CD4-positive, alpha-beta T cell treated with Interleukin-4 for 1 hour (primary cell): ENCODE measurements at regions not wholly inside any gene's neighbourhood (a gene's known extent, or its start where the extent isn't known, plus 50 kb on each side); places are given as distances from the start of the nearest gene placed in this dataset.
"Not testable (repeated sequence)": the region's sequence is repeated elsewhere in the genome, so short reads cannot be mapped to it uniquely, and the experiment has no call there.

Source experiments
- DNase-seq, 2 donors: peaks; one replicate each; pipeline ENCODE4 v3.0.0-alpha.2; 2020 to 2022

- no peak for DNase-seq
Observed at GRCh38 chr3:190192087-190192486, 71.4 kb upstream of the P3H2 start.

GRCh38 chr3:190188197-190188596, 67.5 kb upstream of the P3H2 start:
- DNase-seq: no peak

DNA sequence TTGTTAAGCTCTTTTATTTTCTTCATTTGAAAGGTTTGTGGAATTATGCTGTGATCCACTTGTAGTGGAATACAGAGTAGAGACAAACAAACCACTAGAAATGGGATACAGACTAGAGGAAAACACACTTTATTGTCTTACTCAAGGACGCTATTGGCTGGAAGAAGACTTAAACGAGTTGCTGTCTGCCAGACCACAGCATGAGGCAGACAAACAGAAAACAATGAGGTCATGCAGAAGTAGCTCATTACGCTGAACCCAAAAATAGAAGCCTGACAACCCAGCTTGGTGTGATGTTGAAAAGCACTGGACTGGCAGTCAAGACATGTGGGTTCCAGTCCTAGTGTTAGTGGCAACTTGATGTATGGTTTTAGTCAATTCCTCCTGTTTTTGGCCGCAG, 62.4 kb upstream of the P3H2 start:
- DNase-seq: no peak

DNA sequence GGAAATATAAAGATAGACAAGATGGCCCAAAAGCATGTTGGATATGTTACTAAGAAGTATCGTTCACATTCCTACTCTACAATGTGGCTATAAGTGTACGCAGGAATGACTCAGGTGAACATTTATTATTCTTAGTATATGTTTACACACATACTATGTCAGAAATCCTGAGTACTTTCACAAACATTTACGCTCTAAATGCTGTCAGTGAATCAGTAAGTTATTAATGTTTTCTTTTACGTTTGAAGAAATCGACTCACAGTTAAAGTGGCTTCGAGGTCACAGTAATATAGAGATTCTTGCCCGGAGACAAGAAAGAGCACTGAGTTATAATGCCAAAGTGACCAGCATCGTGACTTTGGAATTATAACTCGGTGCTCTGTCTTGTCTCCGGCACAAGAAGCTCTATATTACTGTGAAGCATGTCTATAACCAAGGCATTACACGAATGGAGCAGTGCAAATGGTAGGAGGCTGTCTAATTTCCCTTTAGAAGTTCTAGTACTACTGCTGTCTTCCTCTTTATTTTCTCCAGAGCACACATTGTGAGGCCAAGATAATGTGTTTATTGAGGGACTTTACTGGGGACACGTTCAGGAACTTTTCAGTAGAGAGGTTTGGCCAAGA, 61.8 kb upstream of the P3H2 start:
- no peak for DNase-seq

GRCh38 chr3:190180268-190180667, 59.6 kb upstream of the P3H2 start:
- no peak for DNase-seq

- DNase-seq: no peak
Observed at GRCh38 chr3:190178779-190179178, 58.1 kb upstream of the P3H2 start.

DNA sequence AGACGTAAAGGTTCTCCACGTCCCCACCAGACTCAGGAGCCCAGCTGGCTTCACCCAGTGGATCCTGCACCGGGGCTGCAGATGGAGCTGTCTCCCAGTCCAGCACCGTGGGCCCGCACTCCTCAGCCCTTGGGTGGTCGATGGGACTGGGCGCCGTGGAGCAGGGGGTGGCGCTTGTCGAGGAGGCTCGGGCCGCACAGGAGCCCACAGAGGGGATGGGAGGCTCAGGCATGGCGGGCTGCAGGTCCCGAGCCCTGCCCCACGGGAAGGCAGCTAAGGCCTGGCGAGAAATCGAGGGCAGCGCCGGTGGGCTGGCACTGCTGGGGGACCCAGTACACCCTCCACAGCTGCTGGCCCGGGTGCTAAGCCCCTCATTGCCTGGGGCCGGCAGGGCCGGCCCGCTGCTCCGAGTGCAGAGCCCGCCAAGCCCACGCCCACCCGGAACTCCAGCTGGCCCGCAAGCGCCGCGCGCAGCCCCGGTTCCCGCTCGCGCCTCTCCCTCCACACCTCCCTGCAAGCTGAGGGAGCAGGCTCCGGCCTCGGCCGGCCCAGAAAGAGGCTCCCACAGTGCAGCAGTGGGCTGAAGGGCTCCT, 56.3 kb upstream of the P3H2 start:
- DNase-seq: not testable (repeated sequence)

DNA sequence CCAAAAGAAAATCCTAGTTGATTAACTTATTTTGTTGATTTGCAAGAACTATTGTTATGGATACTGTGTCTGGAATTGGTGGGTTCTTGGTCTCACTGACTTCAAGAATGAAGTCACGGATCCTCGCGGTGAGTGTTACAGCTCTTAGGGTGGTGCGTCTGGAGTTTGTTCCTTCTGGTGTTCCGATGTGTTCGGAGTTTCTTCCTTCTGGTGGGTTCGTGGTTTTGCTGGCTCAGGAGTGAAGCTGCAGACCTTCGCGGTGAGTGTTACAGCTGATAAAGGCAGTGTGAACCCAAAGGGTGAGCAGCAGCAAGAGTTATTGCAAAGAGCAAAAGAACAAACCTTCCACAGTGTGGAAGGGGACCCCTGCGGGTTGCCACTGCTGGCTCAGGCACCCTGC, 55.4 kb upstream of the P3H2 start:
- DNase-seq: not testable (repeated sequence)

DNA sequence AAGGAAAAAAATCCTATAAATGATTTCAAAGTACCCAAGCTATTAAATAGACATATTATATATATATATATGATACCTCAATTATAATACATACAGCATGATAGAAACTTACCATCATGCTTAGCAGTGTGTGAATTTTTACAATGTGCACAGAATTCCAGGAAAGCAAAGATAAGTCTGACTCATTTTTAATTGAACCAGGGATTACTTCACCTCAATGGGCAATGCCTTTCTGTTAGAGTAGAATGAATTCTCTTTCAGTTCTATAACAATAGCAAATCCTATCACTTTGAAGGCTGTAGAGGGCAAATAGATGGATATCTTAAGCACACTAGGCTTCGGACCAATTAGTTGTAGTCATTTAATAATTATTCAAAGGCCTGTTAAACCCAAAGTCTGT, 54.8 kb upstream of the P3H2 start:
- DNase-seq: no peak

DNA sequence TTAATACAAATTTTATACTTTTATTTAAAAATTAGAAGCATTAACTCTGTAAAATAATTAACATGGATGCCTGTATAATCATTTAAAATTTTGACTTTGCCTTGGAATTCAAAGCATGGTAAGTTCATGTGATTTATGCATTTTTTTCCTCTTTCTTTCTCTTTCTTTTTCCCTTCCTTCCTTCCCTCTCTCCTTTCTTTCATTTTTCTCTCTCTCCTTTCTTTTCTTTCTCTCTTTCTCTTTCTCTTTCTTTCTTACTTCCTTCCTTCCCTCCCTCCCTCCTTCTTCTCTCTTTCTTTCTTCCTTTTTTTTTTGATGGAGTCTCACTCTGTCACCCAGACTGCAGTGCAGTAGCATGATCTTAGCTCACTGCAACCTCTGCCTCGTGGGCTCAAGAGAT, 53.8 kb upstream of the P3H2 start:
- DNase-seq: no peak

GRCh38 chr3:190173426-190173825, 52.7 kb upstream of the P3H2 start:
- DNase-seq: no peak

GRCh38 chr3:190172751-190173150, 52.1 kb upstream of the P3H2 start:
- DNase-seq: no peak
